PC-9 (cell line): ENCODE measurements at regions not wholly inside any gene's neighbourhood (a gene's known extent, or its start where the extent isn't known, plus 50 kb on each side); places are given as distances from the start of the nearest gene placed in this dataset.

Experiments
- BruUV-seq: library from RNA; stranded (reverse); fragments of 400-500 nt; replicated peaks from 2 replicates; lab custom pipeline; 2021; lab: Mats Ljungman, UMichigan
- CTCF ChIA-PET: fragments of 300-600 bp; sonication (Branson Sonifier 250); formaldehyde crosslinking; loops from one replicate; lab custom pipeline; 2022; ENCODE audit warnings: antibody characterized with exemption; lab: Charles Lee
- POLR2A ChIA-PET: fragments of 300-600 bp; sonication (Branson Sonifier 250); formaldehyde crosslinking; loops from one replicate; lab custom pipeline; 2022; ENCODE audit warnings: antibody characterized with exemption; ENCODE audit not compliant: unreplicated experiment; lab: Charles Lee
- DNase-seq, 2 experiments: peaks; one replicate each; pipeline versions ENCODE4 v3.0.0 to v3.0.0-alpha.2; 2015 to 2022; ENCODE audit warnings: mixed read lengths in 1 of 2
- H2AFZ ChIP-seq: fragments of 200-600 bp; sonication (generic); 2 replicates; pipeline ENCODE4 v1.8.1; 2017; ENCODE audit warnings: antibody characterized with exemption
- H3F3A ChIP-seq: fragments of 200-600 bp; sonication (generic); 2 replicates; pipeline ENCODE4 v1.8.1; 2017; ENCODE audit warnings: antibody characterized with exemption, mild to moderate bottlenecking, low read depth; ENCODE audit not compliant: insufficient read depth
- H3K27ac ChIP-seq: fragments of 200-600 bp; sonication (generic); 2 replicates; pipeline ENCODE4 v1.6.1; 2016; ENCODE audit warnings: mixed run types
- H3K27me3 ChIP-seq: fragments of 200-600 bp; sonication (generic); 2 replicates; pipeline ENCODE4 v1.6.1; 2016; ENCODE audit warnings: low read depth, mixed run types; ENCODE audit not compliant: insufficient read depth
- H3K36me3 ChIP-seq: fragments of 200-600 bp; sonication (generic); 2 replicates; pipeline ENCODE4 v1.6.1; 2016; ENCODE audit warnings: low read depth, mixed run types
- H3K4me1 ChIP-seq: fragments of 200-600 bp; sonication (generic); replicated peaks from 2 replicates; pipeline ENCODE4 v1.6.1; 2016; ENCODE audit warnings: mixed run types; ENCODE audit not compliant: insufficient read depth
- H3K4me2 ChIP-seq: fragments of 200-600 bp; sonication (generic); 2 replicates; pipeline ENCODE4 v1.6.1; 2017; ENCODE audit warnings: mixed run types
- H3K4me3 ChIP-seq: fragments of 200-600 bp; sonication (generic); 2 replicates; pipeline ENCODE4 v1.6.1; 2016; ENCODE audit warnings: mixed run types
- H3K79me2 ChIP-seq: fragments of 200-600 bp; sonication (generic); 2 replicates; pipeline ENCODE4 v1.6.1; 2017; ENCODE audit warnings: low read depth, mixed run types
- H3K9me2 ChIP-seq: fragments of 200-600 bp; sonication (generic); 2 replicates; pipeline ENCODE4 v1.8.1; 2017; ENCODE audit warnings: mild to moderate bottlenecking; ENCODE audit not compliant: insufficient read depth
- H3K9me3 ChIP-seq: fragments of 200-600 bp; sonication (generic); 2 replicates; pipeline ENCODE4 v1.8.1; 2016; ENCODE audit warnings: low read depth; ENCODE audit not compliant: insufficient read depth
- H4K20me1 ChIP-seq: fragments of 200-600 bp; sonication (generic); 2 replicates; pipeline ENCODE4 v1.8.1; 2017; ENCODE audit not compliant: insufficient read depth
- CTCF ChIP-seq: fragments of 200-600 bp; sonication (generic); conservative IDR thresholded peaks from 2 replicates; pipeline ENCODE4 v1.6.1; 2017; ENCODE audit warnings: mixed run types, antibody characterized with exemption, mild to moderate bottlenecking, moderate library complexity
- EZH2 ChIP-seq: fragments of 200-600 bp; sonication (generic); IDR thresholded peaks from 2 replicates; pipeline ENCODE4 v1.8.0; 2017; ENCODE audit warnings: antibody characterized with exemption, low read depth
- intact Hi-C: fragments of 100-400 bp; cut with micrococcal nuclease; formaldehyde crosslinking; loops from one replicate; pipeline ENCODE4 v1.10.0; 2022; ENCODE audit not compliant: unreplicated experiment

- ChIA-PET POLR2A (no interaction called here), CTCF (no interaction called here)
- Histone ChIP-seq H3K4me3 (no peak overlapping the region), H3K4me1 (no peaks in the 10 kb centered on the region), H3K27ac (no peak overlapping the region), H4K20me1 (no peaks in the 10 kb centered on the region), H3F3A (no peaks in the 10 kb centered on the region), H3K9me2 (no peaks in the 10 kb centered on the region), H3K4me2 (no peak overlapping the region), H3K27me3 (peaks cover 17% of the 10 kb centered on the region; the same call in 1 of the 2 replicates), H2AFZ (no peak overlapping the region), H3K9me3 (peaks cover 3% of the 10 kb centered on the region; the same call in 1 of the 2 replicates), H3K36me3 (no peaks in the 10 kb centered on the region), H3K79me2 (no peaks in the 10 kb centered on the region)
- no peak for TF ChIP-seq EZH2
- TF ChIP-seq CTCF: no peak
- no peak for DNase-seq
- intact Hi-C loops: no loop called here
- no TSS peak for BruUV-seq
These were observed 59.1 kb upstream of the CCL2 start for GRCh38 chr17:34195987-34196386.

DNA sequence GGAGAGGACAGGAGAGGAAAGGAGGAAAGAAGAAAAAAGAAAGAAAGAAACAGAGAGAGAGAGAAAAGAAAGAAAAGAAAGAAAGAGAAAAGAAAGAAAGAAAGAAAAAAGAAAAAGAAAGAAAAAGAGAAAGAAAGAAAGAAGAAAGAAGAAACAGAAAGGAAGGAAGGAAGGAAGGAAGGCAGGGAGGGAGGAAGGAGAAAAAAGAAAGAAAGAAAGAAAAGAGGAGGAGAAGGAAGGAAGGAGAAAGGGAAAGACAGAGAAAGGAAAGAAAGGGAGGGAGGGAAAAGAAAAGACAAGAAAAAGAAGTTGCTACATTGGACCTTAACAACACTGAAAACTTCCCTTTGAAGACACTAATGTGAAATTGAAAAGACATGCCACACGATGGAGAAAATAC, 56.6 kb upstream of the CCL2 start:
- Histone ChIP-seq H3K27me3 (peaks cover 13% of the 10 kb centered on the region), H3K36me3 (no peaks in the 10 kb centered on the region), H3K9me2 (no peaks in the 10 kb centered on the region), H3K4me1 (no peaks in the 10 kb centered on the region), H3F3A (no peaks in the 10 kb centered on the region), H3K79me2 (no peaks in the 10 kb centered on the region), H4K20me1 (no peaks in the 10 kb centered on the region), H2AFZ (no peak overlapping the region), H3K9me3 (peaks cover 3% of the 10 kb centered on the region; the same call in 1 of the 2 replicates), H3K4me3 (no peak overlapping the region), H3K27ac (no peak overlapping the region), H3K4me2 (no peak overlapping the region)
- POLR2A ChIA-PET: no interaction called here
- no peak for TF ChIP-seq CTCF
- no peak for TF ChIP-seq EZH2
- intact Hi-C loops: no loop called here
- DNase-seq: no peak
- CTCF ChIA-PET: no interaction called here
- BruUV-seq: no TSS peak

DNA sequence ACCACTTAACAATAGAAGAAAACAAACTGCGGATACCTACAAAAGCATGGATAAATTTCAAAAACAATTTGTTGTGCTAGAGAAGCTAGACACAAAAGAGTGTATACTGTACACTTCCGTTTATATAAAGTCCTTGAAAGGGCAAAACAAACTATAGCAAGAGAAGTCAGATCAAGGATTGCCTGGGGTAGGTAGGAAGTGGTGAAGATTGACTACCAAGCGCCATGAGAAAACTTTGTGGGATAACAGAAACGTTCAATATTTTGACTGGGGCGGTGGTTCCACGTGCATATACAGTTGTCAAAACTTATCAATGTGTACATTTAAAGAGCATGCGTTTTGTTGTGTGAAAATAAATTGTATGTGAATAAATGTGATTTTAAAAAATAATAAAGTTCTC, 55.6 kb upstream of the CCL2 start:
- Histone ChIP-seq H3K4me1 (no peaks in the 10 kb centered on the region), H3K9me3 (peaks cover 3% of the 10 kb centered on the region; the same call in 1 of the 2 replicates), H3K27me3 (peaks cover 9% of the 10 kb centered on the region), H3F3A (no peaks in the 10 kb centered on the region), H3K27ac (no peak overlapping the region), H4K20me1 (no peaks in the 10 kb centered on the region), H3K79me2 (no peaks in the 10 kb centered on the region), H3K4me3 (no peak overlapping the region), H2AFZ (no peak overlapping the region), H3K4me2 (no peak overlapping the region), H3K9me2 (no peaks in the 10 kb centered on the region), H3K36me3 (no peaks in the 10 kb centered on the region)
- ChIA-PET CTCF (no interaction called here), POLR2A (no interaction called here)
- no TSS peak for BruUV-seq
- intact Hi-C loops: no loop called here
- DNase-seq: no peak
- TF ChIP-seq EZH2 (no peak), CTCF (no peak)
